Fibroblast of mammary gland (primary cell): ENCODE measurements at regions not wholly inside any gene's neighbourhood (a gene's known extent, or its start where the extent isn't known, plus 50 kb on each side); places are given as distances from the start of the nearest gene placed in this dataset.

Source experiments
- DNase-seq: peaks from one replicate; pipeline ENCODE4 v3.0.0-alpha.2; 2010; ENCODE audit warnings: low read depth
- H3K4me3 ChIP-seq: 2 replicates; pipeline ENCODE4 v1.5.1; 2011; ENCODE audit warnings: low read depth, mild to moderate bottlenecking, low read length, moderate library complexity; ENCODE audit not compliant: control insufficient read depth
- CTCF ChIP-seq: conservative IDR thresholded peaks from 2 replicates; pipeline ENCODE4 v1.5.1; 2011; ENCODE audit warnings: low read depth, low read length, inconsistent platforms; ENCODE audit not compliant: control insufficient read depth, insufficient read depth

GRCh38 chr3:189025866-189026265, 145.9 kb upstream of the TPRG1 start:
- no peak for DNase-seq
- TF ChIP-seq CTCF, result no peak
- H3K4me3 ChIP-seq, result no peak overlapping the region

- no peak for DNase-seq
- H3K4me3 ChIP-seq, result no peak overlapping the region
- TF ChIP-seq CTCF, result no peak
Observed at GRCh38 chr3:189027626-189028155, 144.1 kb upstream of the TPRG1 start.

GRCh38 chr3:189038773-189039745, 132.7 kb upstream of the TPRG1 start:
- no peak overlapping the region for H3K4me3 ChIP-seq
- no peak for TF ChIP-seq CTCF
- no peak for DNase-seq

- H3K4me3 ChIP-seq, result no peak overlapping the region
- peak; percentile 29 for DNase-seq
- TF ChIP-seq CTCF, result no peak
Observed at GRCh38 chr3:189040656-189041335, 131.0 kb upstream of the TPRG1 start.

- no peak overlapping the region for H3K4me3 ChIP-seq
Observed at GRCh38 chr3:189041482-189042090, 130.2 kb upstream of the TPRG1 start.

More at GRCh38 chr3:189041482-189042090, 130.2 kb upstream of the TPRG1 start:
- DNase-seq, result peak; percentile 45
- peak; percentile 51 for TF ChIP-seq CTCF
